NCI-H2196 (cell line): ENCODE measurements at regions not wholly inside any gene's neighbourhood (a gene's known extent, or its start where the extent isn't known, plus 50 kb on each side); places are given as distances from the start of the nearest gene placed in this dataset.
"Not testable (repeated sequence)": the region's sequence is repeated elsewhere in the genome, so short reads cannot be mapped to it uniquely, and the experiment has no call there.

ENCODE experiments used
- DNase-seq: peaks from one replicate; lab custom pipeline; 2025; ENCODE audit not compliant: unreplicated experiment; lab: John Stamatoyannopoulos, UW

- no peak for DNase-seq
Measured at GRCh38 chr3:147662705-147663104, 253.5 kb downstream of the ZIC1 start.

GRCh38 chr3:147669077-147669476 is 259.9 kb downstream of the ZIC1 start:
- DNase-seq = no peak

GRCh38 chr3:147672035-147672434 is 262.9 kb downstream of the ZIC1 start:
- DNase-seq = no peak

GRCh38 chr3:147672436-147672835 is 263.3 kb downstream of the ZIC1 start:
- DNase-seq = no peak

GRCh38 chr3:147675761-147676160 is 266.6 kb downstream of the ZIC1 start:
- no peak for DNase-seq

- no peak for DNase-seq
Measured at GRCh38 chr3:147680837-147681483, 271.8 kb downstream of the ZIC1 start.

GRCh38 chr3:147688868-147689267 is 279.7 kb downstream of the ZIC1 start:
- DNase-seq = no peak

GRCh38 chr3:147699175-147699838 is 290.1 kb downstream of the ZIC1 start:
- no peak for DNase-seq

- DNase-seq = no peak
Measured at GRCh38 chr3:147701195-147701594, 292.0 kb downstream of the ZIC1 start.

- no peak for DNase-seq
Measured at GRCh38 chr3:147702509-147702908, 293.3 kb downstream of the ZIC1 start.

GRCh38 chr3:147705651-147706051 is 296.5 kb downstream of the ZIC1 start:
- no peak for DNase-seq

GRCh38 chr3:147710753-147711152 is 301.6 kb downstream of the ZIC1 start:
- DNase-seq = not testable (repeated sequence)

GRCh38 chr3:147712357-147712756 is 303.2 kb downstream of the ZIC1 start:
- no peak for DNase-seq

- DNase-seq = not testable (repeated sequence)
Measured at GRCh38 chr3:147712758-147713157, 303.6 kb downstream of the ZIC1 start.

- DNase-seq = no peak
Measured at GRCh38 chr3:147713234-147714133, 304.3 kb downstream of the ZIC1 start.

GRCh38 chr3:147729641-147730040 is 320.5 kb downstream of the ZIC1 start:
- no peak for DNase-seq

GRCh38 chr3:147730284-147730683 is 321.1 kb downstream of the ZIC1 start:
- DNase-seq = no peak

GRCh38 chr3:147733217-147733616 is 324.1 kb downstream of the ZIC1 start:
- no peak for DNase-seq

- no peak for DNase-seq
Measured at GRCh38 chr3:147735616-147736015, 326.5 kb downstream of the ZIC1 start.

GRCh38 chr3:147736226-147736625 is 327.1 kb downstream of the ZIC1 start:
- DNase-seq = no peak

GRCh38 chr3:147737376-147737775 is 328.2 kb downstream of the ZIC1 start:
- DNase-seq = no peak

GRCh38 chr3:147740928-147741327 is 331.8 kb downstream of the ZIC1 start:
- DNase-seq = no peak
